ENCODE measurements at regions not wholly inside any gene's neighbourhood (a gene's known extent, or its start where the extent isn't known, plus 50 kb on each side); places are given as distances from the start of the nearest gene placed in this dataset.

GRCh38 chr13:111038887-111039286, 76.2 kb upstream of the ARHGEF7 start:
- DNase-seq (ENCODE audit: low read depth in 2 of 2): no peak

GRCh38 chr13:111037927-111038326, 77.2 kb upstream of the ARHGEF7 start:
- no peak for DNase-seq (ENCODE audit: low read depth in 2 of 2)

- no peak for DNase-seq (ENCODE audit: low read depth in 2 of 2)
Observed at GRCh38 chr13:111036665-111037064, 78.4 kb upstream of the ARHGEF7 start.

GRCh38 chr13:111035861-111036260, 79.2 kb upstream of the ARHGEF7 start:
- DNase-seq (ENCODE audit: low read depth in 2 of 2): no peak

- DNase-seq (ENCODE audit: low read depth in 2 of 2): no peak
Observed at GRCh38 chr13:111034811-111035210, 80.3 kb upstream of the ARHGEF7 start.

- no peak for DNase-seq (ENCODE audit: low read depth in 2 of 2)
Observed at GRCh38 chr13:111033172-111034130, 81.7 kb upstream of the ARHGEF7 start.

GRCh38 chr13:111031531-111031961, 83.6 kb upstream of the ARHGEF7 start:
- no peak for DNase-seq (ENCODE audit: low read depth in 2 of 2)

- DNase-seq (ENCODE audit: low read depth in 2 of 2): no peak
Observed at GRCh38 chr13:111029957-111030609, 85.0 kb upstream of the ARHGEF7 start.

- DNase-seq (ENCODE audit: low read depth in 2 of 2): no peak
Observed at GRCh38 chr13:111027458-111028439, 87.4 kb upstream of the ARHGEF7 start.

- no peak for DNase-seq (ENCODE audit: low read depth in 2 of 2)
Observed at GRCh38 chr13:111025310-111025709, 89.8 kb upstream of the ARHGEF7 start.

- no peak for DNase-seq (ENCODE audit: low read depth in 2 of 2)
Observed at GRCh38 chr13:111022886-111023285, 92.2 kb upstream of the ARHGEF7 start.

GRCh38 chr13:111022241-111022640, 92.9 kb upstream of the ARHGEF7 start:
- no peak for DNase-seq (ENCODE audit: low read depth in 2 of 2)

GRCh38 chr13:111021270-111021669, 93.8 kb upstream of the ARHGEF7 start:
- no peak for DNase-seq (ENCODE audit: low read depth in 2 of 2)

GRCh38 chr13:111020546-111020945, 94.6 kb upstream of the ARHGEF7 start:
- DNase-seq (ENCODE audit: low read depth in 2 of 2): no peak

GRCh38 chr13:111020021-111020420, 95.1 kb upstream of the ARHGEF7 start:
- DNase-seq (ENCODE audit: low read depth in 2 of 2): no peak

GRCh38 chr13:111017755-111018459, 97.2 kb upstream of the ARHGEF7 start:
- no peak for DNase-seq (ENCODE audit: low read depth in 2 of 2)

- DNase-seq (ENCODE audit: low read depth in 2 of 2): no peak
Observed at GRCh38 chr13:111013196-111013595, 98.3 kb upstream of the ANKRD10 start.

GRCh38 chr13:111011899-111012298, 97.0 kb upstream of the ANKRD10 start:
- no peak for DNase-seq (ENCODE audit: low read depth in 2 of 2)

- no peak for DNase-seq (ENCODE audit: low read depth in 2 of 2)
Observed at GRCh38 chr13:111008351-111008750, 93.5 kb upstream of the ANKRD10 start.

GRCh38 chr13:111007209-111007608, 92.3 kb upstream of the ANKRD10 start:
- no peak for DNase-seq (ENCODE audit: low read depth in 2 of 2)

- DNase-seq (ENCODE audit: low read depth in 2 of 2): no peak
Observed at GRCh38 chr13:111006506-111007031, 91.7 kb upstream of the ANKRD10 start.
